Renal pelvis (tissue), 1 donor: ENCODE measurements at regions not wholly inside any gene's neighbourhood (a gene's known extent, or its start where the extent isn't known, plus 50 kb on each side); places are given as distances from the start of the nearest gene placed in this dataset.
"Not testable (repeated sequence)": the region's sequence is repeated elsewhere in the genome, so short reads cannot be mapped to it uniquely, and the experiment has no call there.

Source experiments
- DNase-seq: peaks from one replicate; pipeline ENCODE4 v3.0.0-alpha.2; 2013

DNA sequence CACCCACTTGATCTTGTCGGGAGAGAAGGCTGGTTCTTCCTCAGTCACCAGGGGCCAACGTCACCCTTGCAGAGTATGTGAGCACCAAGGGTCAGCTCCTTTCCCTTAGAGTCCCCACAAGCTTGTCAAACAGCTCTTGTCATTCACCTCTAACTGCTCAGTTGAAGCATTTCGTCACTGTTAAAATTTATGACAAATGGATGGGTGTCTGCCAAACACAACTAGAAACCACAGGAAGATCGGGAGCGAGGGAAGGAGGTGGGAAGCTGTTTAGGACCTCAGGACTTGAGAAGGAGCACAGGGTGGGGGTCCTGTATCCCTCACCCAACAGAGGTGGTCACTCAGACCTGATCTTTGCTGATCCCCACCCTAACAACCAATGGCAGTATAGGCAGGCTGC lies 373.3 kb upstream of the IGFBP3 start:
- DNase-seq: no peak

DNA sequence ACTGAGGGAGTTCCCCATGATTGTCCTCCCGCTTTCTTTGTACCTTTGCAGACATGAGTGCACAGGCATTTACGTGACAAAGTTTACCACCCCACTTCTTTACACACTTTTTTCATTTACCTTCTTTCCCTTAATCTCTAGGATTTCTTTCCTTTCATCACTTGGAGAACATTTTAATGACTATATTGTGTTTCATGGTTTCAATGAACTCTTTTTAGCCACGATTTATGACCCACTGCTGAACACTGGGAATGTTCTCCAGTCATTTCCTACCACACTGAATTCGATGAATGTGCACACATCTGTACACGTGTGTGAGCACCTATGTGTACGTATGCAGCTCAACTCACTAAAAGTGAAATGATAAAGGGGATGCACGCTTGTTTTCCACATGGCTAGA lies 371.7 kb upstream of the IGFBP3 start:
- peak; percentile 40 for DNase-seq

DNA sequence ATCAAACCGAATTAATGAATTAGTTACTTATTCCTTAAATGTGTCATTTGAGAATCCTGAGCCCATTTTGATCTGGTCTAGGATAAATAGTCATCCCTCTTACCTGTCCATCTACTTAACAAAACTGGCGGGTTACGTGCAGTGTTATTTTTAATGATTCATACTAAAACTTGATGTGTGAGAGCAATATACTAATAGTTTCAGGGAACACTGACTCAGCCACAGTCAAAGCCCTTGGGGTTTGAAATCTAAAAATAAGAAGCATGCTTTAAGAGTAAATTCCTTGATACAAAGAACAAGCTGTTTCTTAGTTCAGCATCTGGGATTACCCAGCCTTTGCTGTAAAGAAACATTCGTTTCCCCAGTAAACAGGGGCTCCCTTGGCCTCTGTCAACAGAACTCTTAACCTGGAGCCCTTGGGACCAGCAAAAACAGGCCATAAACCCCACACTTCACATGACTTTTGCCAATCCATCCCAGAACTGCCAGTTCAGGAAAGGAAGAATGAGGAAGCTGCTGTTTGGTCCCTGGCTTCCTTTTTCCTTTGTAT lies 370.6 kb upstream of the IGFBP3 start:
- peak; percentile 30 for DNase-seq

DNA sequence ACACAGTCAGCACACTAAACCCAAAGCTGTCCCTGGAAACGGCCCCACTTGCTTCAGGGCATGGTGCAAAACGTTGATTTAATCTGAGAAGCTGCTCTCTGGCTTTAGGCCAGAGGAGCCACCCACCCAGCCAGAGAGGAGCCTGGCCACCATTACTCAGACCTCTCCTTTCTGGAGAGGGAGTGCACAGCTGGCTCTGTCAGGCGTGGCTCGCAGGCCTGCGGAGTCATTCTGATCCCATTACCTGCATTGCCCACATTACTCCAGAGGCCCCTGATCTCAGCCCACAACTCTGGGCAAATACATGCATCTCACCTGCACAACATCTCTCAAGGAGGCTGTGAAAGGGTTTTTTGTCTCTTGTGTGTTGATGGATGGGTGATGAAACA lies 370.0 kb upstream of the IGFBP3 start:
- peak; percentile 15 for DNase-seq

DNA sequence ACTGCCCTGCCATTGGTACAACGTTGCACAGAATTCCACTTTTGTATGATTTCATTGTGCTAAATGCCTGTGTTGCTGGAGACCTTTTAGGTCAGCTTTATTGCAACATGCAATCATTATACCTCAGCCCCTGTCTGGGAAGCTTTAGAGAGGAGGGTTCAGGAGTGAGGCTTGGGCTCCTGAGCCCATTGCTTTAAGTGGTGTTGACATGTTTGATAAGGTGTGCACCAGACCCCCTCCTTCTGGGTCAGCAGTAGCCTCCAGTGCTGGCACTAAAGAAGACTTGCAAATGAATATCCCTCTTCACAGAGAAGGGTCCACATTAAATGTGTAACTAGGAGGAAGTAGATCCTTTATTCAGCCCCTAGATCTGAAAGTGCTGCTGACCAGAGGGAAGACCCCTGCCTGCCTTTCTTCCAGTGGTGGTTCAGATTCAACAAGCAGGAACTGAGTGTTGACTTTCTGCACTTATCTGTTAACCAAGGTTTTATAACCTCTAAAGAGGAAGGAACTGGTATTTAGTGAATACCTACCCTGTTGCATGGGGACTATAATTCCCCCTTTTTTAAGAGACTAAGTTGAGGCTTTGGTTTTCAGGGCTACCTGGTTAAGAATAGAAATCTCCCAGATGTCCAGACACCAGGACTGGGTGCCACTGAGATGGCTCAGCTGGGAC lies 369.4 kb upstream of the IGFBP3 start:
- DNase-seq: no peak

DNA sequence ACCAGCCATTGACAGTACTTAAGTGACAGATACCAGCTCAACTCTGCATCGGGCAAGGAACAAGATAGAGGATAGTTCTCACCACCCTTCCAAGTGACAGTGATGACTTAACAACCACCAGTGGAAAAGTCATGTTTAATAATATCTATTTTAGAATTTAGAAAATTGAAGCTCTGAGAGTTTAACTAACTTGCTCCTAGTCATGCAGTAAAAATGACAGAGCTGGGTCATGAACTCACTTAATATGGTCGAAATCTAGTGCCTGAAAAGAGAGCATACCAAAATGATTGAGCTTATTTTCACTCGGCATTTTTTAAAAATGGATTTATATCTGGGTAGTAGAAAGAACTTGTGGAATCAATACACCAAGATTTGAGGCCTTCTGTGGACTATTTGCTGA lies 367.8 kb upstream of the IGFBP3 start:
- no peak for DNase-seq

DNA sequence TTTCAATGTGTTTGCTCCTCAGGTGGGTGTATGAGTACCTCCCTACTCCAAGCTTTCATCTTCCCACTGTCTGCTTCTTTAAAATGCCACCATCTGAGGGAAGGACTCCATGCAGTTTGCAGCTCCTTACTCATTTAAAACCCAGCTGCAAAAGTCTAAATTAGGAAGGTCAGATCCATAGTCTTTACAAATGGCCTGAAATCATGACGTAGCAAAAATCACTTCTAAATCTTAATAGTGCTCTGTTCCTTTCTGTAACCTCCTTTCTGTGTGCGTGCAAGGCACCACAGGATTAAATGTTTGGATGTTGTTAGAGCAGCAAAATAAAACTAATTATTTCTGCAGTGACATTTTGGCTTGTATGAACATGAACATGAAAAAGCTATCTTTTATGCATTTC lies 366.9 kb upstream of the IGFBP3 start:
- no peak for DNase-seq

DNA sequence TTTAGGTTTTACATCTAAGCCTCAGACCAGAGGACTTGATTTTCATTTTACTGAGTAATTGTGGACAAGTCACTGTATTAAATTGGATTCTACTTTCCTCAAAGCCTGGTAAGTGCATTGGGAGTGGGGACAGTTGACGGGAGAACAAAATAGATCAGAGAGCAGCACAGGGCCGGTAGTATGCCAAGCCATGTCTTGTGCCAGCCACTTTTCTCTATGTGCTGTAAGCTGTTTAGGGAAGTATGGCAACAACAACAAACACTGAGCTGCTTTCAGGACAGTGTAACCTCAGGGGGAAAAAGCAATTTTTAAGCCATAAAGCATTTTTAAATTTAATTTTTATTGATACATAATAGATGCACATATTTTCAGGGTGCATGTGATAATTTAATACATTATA lies 365.9 kb upstream of the IGFBP3 start:
- DNase-seq: no peak

DNA sequence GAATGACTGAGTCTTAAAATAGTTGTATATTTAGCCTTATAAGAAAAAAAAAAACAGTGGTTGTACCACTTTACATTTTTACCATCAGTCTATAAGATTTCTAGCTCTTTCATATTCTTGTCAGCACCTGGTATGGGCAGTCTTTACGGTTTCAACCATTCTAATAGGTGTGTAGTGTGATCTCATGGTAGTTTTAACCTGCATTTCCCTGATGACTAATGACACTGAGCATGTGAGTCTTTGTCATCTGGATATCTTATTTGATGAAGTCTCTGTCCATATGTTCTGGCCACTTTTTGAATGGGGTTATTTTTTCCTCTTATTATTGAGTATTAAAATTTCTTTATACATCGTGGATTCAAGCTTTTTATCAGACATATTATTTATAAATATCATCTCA lies 365.3 kb upstream of the IGFBP3 start:
- DNase-seq: no peak

DNA sequence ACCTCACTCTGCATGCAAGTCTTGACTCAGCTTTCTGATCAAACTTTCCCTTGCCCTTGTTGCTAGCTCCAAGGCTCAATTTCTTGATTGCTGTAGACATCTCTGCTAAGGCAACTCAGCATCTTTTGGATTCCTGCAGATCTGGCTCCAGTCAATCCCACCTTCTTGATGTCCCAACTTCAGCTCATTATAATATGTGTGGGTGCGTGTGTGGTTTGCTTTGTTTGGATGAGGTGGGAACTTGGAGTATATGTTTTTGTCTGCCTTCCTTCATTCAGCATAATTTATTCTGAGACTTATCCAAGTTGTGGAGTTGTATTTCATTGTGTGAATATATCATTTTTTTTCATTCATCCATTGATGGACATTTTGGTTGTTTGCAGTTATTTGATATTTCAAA lies 364.8 kb upstream of the IGFBP3 start:
- no peak for DNase-seq

DNA sequence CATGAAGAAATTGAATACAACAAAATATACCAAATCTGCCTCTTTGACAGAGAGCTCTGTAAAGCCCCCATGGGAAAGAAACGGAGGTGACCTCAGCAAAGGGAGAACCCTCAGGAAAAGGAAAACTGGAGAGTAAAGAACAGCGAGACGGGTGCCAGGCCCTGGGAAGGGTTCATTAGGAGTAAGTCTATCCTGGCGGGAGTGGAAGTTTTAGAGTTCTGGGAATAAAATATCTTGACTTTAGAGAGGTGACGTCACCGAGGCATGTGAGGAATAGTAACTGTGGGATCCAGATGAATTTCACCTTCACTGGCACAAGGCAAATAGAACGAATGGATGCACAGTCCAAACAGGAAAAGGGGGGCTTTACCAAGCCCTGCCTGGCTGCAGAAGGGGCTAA lies 362.8 kb upstream of the IGFBP3 start:
- no peak for DNase-seq

DNA sequence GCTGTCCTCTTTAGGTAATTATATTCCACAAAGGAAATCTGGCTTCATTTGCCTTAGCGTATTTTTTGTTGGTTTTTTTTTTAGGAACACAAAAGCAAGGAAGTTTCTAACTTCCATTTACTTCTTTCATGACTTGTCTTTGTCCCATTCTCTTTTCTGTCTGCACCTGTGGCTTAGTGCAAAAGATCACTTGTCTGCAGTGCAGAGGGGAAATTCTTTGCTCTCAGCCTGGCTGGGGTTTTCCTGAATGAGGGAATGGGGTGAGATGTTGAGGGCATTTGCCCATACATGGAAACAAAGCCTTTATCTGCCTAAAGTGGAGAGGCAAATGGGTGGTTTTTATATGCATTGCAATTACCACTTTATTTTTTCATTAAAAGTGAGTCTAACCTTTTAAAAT lies 361.1 kb upstream of the IGFBP3 start:
- DNase-seq: no peak

DNA sequence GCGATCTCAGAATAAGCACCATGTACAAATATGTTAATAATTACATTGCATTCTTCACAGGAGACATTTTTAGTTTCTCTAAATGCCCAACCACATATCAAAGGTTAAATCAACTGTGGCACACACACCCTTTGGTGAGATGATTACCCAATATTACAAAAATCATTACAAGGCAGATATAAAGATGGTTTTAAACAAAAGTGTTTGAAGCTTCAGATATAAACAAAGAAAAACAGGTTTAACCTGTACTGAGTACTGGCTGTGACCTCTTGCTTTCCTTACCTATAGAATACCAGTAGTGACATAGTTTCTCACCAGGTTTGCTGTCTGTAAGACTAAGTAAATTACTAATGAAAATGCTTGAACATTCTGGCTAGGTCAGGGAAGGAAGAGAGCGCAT lies 360.0 kb upstream of the IGFBP3 start:
- no peak for DNase-seq

DNA sequence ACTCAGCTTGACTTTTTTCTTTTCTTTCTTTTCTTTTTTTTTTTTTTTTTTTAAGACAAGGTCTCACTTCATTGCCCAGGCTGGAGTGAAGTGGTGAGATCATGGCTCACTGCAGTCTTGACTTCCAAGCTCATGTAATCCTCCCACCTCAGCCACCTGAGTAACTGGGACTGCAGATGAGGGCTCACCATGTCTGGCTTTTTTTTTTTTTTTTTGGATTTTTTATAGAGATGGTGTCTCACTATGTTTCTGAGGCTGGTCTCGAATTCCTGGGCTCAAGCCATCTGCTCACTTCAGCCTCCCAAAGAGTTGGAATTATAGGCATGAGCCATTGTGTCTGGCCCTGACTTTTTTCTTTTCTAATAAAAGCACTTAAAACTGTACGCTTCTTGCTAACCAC lies 358.2 kb upstream of the IGFBP3 start:
- DNase-seq: no peak

DNA sequence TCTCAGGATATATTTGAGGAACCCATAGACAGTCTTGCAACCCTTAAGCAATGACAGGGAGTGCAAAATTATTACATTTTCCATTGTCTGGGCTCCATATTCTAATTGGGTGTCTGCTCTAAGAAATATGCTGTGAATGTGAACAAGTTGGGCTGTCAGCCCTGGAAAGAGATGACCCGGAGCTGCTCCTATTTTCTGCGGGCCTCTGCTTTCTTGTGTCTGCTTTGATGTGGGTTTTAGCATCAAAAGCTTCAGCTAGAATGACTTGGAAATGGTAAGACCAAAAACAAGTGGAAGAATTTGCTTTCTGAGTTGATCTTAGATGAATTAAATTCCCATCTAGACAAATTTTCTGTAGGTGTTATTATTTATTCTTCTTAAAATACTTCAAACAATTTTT lies 343.6 kb upstream of the IGFBP3 start:
- no peak for DNase-seq

DNA sequence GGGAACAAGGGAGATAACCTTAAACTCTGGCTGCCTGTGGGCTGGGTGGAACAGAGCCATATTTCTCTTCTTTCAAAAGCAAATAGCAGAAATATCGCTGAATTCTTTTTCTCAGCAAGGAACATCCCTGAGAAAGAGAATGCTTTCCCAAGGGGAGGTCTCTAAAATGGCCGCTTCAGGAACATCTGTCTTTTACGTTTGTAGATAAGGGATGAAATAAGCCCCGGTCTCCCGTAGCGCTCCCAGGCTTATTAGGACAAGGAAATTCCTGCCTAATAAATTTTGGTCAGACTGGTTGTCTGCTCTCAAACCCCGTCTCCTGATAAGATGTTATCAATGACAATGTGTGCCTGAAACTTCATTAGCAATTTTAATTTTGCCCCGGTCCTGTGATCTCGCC lies 340.6 kb upstream of the IGFBP3 start:
- DNase-seq: not testable (repeated sequence)

DNA sequence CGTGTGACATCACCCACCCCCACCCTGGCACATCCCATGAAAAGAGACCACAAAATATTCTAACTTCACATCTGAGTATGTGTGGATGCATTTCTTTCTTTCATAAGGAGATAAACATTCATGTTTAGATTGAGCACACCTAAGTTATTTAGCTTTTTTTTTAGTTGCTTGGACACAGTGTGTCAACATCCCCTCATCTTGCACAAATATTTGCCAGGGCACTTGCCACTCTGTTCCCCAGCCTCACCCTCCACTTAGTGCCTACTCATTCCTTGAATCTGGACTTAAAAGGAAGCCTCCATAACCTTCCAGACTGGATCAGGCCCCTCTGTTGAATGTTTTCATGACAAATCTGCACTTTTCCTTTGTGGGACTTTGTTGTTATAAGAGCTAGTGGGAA lies 338.9 kb upstream of the IGFBP3 start:
- no peak for DNase-seq

DNA sequence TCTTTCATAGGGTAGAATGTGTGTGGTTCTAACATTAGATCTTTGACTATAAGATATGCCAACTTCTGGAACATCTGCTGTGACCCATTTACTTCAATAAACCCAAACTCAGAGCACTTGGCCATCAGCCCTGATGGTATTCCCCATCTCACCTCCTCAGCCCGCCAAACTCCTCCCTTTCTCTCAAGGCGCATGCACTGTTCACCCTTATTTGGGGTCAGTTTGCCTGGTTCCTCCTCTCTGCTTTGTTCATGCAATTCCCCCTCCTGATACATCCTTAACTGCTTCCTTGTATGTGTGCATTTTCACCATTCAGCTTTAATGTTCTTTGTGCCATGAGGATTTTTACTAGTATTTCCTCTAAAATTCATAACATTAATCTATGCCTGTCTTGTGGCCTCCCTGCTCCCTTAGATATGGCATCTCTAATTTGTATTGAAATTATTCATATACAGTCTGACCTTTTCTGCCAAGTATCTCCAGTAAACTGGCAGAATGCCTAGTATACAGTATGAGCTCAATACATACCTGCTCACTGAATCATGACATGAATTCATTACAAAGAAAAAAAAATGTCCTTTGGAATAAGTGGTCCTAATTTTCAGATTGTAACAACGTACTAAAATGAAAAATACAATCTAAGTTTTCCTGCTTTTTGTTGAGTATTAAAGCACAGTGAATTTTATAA lies 336.8 kb upstream of the IGFBP3 start:
- no peak for DNase-seq

DNA sequence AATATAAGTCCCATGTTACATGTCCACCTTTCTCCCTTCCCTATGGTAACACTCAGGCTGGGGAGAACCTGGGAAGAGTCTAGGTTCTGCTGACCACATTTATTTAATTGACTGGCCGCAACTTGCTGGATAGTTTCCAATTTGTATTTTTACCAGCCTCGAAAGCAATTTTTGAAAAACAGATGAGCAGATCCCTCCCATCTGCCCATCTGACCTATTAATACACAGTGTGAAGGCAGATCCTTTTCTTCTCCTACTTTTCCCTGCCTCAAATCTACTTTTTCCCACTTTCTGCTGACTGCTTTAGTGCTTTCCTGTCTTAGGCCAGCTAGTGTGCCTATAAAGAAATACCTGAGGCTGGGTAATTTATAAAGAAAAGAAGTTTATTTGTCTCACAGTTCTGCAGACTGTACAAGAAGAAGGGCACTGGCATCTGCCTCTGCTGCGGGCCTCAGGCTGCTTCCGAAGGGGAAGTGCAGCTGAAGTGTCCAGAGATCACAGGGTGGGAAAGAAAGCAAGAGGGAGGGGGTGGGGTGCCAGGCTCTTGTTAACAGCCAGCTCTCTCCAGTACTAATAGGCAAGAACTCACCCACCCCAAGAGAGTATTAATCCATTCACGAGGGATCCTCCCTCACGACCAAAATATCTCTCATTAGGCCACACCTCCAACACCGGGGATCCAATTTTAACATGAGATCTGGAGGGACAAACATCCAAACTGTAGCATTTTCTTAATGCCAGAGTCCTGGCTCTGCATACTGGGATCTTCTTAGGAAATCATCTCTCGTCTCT lies 336.0 kb upstream of the IGFBP3 start:
- no peak for DNase-seq

DNA sequence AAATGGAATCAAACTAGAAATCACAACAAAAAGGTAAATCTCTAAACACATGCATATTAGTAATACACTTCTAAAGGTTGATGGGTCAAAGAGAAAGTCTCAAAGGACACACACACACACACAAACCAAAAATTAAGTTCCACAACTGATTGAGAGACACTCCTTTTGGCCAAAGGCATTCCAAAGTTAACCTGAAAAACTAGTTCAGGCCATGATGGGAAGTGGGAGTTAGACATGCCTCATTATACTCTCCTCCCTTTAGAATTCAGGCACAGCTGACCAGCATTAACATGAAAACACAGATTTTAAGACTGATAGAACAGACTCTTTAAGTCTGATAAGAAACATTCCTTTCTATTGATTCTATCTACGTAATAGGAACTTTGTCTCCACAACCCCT lies 332.4 kb upstream of the IGFBP3 start:
- DNase-seq: no peak

DNA sequence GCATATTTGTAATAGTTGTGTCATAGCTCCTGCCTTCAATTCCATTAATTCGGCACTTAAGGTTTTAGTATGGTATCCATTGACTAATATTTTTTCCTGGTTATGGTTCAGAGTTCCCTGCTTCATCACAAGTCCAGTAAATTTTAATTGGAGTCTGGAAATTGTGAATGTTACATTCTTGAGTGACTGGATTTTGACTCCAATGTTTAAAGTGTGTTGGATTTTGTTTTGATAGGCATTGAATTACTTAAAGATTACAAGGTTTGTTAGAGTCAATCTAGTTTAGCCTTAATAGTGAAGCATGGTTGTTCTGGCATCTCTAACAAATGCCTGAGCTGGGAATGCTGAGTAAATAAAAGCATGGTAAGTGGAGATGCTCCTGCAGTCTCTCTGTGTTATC lies 326.6 kb upstream of the IGFBP3 start:
- DNase-seq: no peak

DNA sequence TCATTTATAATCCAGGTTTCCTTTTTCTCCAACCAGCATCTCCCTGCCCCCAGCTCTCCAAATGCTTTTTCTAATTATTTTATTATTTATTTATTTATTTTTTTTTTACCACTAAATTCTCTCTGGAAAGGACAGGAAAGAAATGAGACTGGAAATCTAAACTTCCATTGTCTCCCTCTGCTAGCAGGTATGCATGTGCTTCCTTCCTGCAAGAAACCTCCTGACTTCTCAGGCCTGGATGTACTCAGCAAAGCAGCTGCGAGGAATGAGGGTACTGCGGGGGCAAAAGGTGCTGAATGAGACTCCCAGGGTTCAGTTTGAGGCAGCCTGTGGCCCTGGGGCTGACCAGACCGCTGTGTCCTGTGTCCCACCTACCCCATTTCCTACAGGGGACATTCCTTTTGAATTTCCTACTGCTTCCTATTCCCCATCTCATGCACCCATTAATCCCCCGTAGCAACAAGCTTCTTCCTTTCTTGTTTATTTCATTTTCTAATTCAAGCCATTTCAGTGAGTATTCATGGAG lies 324.6 kb upstream of the IGFBP3 start:
- no peak for DNase-seq

DNA sequence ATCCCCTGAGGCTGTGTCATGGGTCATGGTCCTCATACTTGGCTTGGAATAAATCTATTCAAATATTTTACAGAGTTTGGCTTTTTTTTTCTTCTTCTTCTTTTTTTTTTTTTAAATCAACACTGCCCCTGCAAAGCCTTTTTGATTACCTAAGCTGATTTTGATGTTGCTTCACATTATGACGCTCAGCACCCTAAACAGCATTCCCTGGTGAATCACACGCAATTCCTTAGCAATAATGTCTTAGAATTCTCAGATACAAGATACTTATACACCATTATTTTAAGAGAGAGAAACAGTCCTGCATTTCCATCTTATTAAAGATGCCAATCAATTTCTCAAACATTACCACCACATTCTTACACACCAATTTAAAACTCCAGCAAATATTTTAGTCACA lies 323.7 kb upstream of the IGFBP3 start:
- no peak for DNase-seq
